ENCODE measurements at regions not wholly inside any gene's neighbourhood (a gene's known extent, or its start where the extent isn't known, plus 50 kb on each side); places are given as distances from the start of the nearest gene placed in this dataset.

DNA sequence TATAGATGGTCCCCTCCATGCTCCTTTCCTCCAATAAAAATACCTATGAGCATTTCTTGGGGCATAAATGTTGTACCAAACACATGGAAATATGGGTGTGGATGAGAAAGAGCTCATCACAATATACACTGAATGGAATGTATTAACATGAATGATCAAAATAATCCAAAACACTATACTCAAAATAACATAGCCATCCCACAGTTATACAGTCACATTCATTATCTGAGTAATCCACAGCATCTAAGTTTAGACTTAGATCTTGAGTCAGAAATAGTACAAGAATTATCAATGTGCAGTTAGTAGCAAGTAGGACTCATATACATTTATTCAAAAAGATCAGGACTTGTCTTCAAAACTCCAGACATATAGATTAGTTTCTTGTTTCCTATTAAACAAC is 175.2 kb upstream of the NREP start:
- Histone ChIP-seq H3K4me1 (peaks cover 0 to 12% of the 10 kb centered on the region in 2 donors), H3K4me3 (no peak overlapping the region), H3K36me3 (no peaks in the 10 kb centered on the region), H3K27me3 (no peaks in the 10 kb centered on the region), H3K27ac (no peak overlapping the region), H3K9me3 (no peaks in the 10 kb centered on the region)
- TF ChIP-seq, protein P1, sequence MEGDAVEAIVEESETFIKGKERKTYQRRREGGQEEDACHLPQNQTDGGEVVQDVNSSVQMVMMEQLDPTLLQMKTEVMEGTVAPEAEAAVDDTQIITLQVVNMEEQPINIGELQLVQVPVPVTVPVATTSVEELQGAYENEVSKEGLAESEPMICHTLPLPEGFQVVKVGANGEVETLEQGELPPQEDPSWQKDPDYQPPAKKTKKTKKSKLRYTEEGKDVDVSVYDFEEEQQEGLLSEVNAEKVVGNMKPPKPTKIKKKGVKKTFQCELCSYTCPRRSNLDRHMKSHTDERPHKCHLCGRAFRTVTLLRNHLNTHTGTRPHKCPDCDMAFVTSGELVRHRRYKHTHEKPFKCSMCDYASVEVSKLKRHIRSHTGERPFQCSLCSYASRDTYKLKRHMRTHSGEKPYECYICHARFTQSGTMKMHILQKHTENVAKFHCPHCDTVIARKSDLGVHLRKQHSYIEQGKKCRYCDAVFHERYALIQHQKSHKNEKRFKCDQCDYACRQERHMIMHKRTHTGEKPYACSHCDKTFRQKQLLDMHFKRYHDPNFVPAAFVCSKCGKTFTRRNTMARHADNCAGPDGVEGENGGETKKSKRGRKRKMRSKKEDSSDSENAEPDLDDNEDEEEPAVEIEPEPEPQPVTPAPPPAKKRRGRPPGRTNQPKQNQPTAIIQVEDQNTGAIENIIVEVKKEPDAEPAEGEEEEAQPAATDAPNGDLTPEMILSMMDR (IDR thresholded peaks at IDR 0.05), result no peak
- DNase-seq (ENCODE audit: low spot score), result no peak

DNA sequence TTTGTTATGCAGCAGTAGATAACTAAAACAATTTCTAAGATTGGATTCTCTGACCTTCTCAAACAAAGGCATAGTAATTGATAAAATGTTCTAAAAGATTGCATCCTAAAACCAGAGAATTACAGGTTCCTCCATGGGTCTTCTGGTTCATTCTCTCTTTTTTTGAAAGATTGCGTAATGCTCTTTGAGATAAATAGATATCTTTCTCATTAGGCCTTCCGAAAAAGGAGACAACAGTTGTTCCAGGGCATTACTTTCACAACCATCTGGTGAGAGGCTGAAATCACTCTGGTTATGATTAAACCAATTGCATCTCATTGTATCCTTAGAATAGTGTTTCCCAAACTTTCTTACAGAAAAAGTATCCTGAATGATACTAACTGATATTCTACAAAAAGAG is 174.7 kb upstream of the NREP start:
- no peaks in the 10 kb centered on the region for H3K36me3 ChIP-seq
- TF ChIP-seq, protein P1 (IDR thresholded peaks at IDR 0.05), result no peak
- H3K27ac ChIP-seq, result no peak overlapping the region
- H3K4me3 ChIP-seq, result no peak overlapping the region
- no peak for DNase-seq (ENCODE audit: low spot score)
- H3K27me3 ChIP-seq, result no peaks in the 10 kb centered on the region
- peaks cover 0 to 12% of the 10 kb centered on the region in 2 donors for H3K4me1 ChIP-seq
- no peaks in the 10 kb centered on the region for H3K9me3 ChIP-seq

DNA sequence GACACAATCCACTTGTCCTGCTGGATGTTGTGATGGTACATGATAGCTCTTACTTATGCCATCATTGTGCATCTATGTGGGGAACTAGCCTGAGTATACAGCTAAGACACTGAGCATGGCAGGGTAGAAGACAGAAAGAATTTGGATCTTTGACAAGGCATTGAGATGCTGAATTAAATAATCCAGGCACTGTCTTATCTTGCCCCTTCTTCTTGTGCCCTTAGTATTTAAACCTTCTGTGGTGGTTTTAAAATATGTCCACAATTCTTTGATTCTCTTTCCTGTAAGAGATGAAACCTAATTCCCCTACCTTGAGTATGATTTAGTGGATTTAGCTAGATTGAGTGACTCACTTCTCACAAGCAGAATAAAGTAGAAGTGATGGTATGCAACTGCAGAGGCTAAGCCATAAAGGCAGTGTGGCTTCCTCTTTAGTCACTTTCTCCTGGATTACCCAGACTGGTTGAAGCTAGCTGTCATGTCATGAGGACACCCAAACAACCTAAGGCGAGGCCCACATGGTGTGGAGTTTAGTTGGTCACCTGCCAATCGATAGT is 174.0 kb upstream of the NREP start:
- TF ChIP-seq, protein P1 (IDR thresholded peaks at IDR 0.05), result no peak
- H3K27ac ChIP-seq, result no peak overlapping the region
- no peaks in the 10 kb centered on the region for H3K9me3 ChIP-seq

DNA sequence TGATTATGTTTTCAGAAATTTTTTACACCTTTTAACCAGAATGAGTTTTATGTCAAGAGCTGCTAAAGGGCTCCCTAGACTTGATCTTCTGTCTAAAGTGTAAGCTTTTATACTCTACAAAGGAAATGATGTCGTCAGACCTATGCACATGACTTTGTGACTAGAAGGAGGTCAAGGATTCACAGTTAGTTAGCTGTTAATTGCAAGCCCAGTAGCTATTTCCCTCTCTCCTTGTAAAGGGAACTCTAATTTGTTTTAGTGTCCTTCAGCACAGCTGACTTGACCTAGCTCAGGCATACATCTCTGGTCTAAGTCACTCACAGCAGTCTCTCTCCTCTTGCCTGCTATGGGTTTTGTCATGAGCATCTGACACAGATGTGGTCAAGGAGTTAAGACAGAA is 173.5 kb upstream of the NREP start:
- H3K4me3 ChIP-seq, result no peak overlapping the region
- peaks cover 0 to 12% of the 10 kb centered on the region in 2 donors for H3K4me1 ChIP-seq
- H3K27ac ChIP-seq, result no peak overlapping the region
- no peaks in the 10 kb centered on the region for H3K27me3 ChIP-seq
- H3K9me3 ChIP-seq, result no peaks in the 10 kb centered on the region
- H3K36me3 ChIP-seq, result no peaks in the 10 kb centered on the region
- TF ChIP-seq, protein P1 (IDR thresholded peaks at IDR 0.05), result no peak
- no peak for DNase-seq (ENCODE audit: low spot score)

More for the DNA sequence above, 174.0 kb upstream of the NREP start:
- H3K4me3 ChIP-seq, result no peak overlapping the region
- no peaks in the 10 kb centered on the region for H3K36me3 ChIP-seq
- no peaks in the 10 kb centered on the region for H3K27me3 ChIP-seq
- H3K4me1 ChIP-seq, result peaks cover 0 to 12% of the 10 kb centered on the region in 2 donors
- no peak for DNase-seq (ENCODE audit: low spot score)

DNA sequence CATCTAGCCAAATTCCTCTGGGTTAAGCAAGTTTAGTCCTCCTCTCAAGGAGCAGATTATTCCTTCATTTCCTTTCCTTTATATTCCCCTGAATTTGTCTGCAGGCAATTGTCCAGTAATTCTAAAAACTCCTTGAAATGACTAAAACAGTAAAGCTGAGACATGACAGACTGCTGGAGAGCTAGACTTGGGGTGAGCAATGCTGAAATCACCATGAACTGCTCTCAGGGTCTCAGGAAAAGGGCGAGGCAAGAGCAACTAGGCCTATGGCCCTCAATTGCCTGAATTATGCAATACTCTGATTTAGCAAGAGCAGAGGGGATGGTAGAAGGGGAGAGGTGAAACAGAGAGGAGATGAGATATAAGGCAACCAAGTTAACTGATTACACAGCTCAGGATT is 172.9 kb upstream of the NREP start:
- Histone ChIP-seq H3K4me1 (peaks cover 0 to 12% of the 10 kb centered on the region in 2 donors), H3K36me3 (no peaks in the 10 kb centered on the region), H3K27ac (no peak overlapping the region), H3K9me3 (no peaks in the 10 kb centered on the region), H3K4me3 (no peak overlapping the region), H3K27me3 (no peaks in the 10 kb centered on the region)
- DNase-seq (ENCODE audit: low spot score), result no peak
- TF ChIP-seq, protein P1 (IDR thresholded peaks at IDR 0.05), result no peak

DNA sequence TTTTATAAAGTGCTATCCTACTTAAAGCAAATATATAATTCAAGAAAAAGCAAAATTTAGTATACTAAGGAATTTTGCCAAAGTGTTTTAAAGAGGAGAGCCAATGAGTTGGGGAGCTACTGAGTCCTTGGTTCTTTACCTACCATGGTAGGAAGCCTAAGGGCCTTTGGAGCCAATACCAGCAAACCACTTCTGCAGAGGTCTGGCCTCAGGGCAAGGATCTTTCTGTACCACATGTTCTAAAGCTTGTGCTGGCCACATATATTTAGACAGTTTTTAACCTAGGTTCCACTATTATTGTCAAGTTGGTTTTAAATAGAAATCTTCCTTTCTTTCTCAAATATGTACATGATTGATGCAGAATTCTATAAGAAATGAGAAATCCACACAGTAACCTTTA is 172.3 kb upstream of the NREP start:
- no peaks in the 10 kb centered on the region for H3K27me3 ChIP-seq
- H3K27ac ChIP-seq, result no peak overlapping the region
- TF ChIP-seq, protein P1 (IDR thresholded peaks at IDR 0.05), result no peak
- peaks cover 0 to 12% of the 10 kb centered on the region in 2 donors for H3K4me1 ChIP-seq
- no peak overlapping the region for H3K4me3 ChIP-seq
- DNase-seq (ENCODE audit: low spot score), result no peak
- no peaks in the 10 kb centered on the region for H3K9me3 ChIP-seq
- H3K36me3 ChIP-seq, result no peaks in the 10 kb centered on the region

All from right atrium auricular region (tissue), 2 donors.